ENCODE measurements at regions not wholly inside any gene's neighbourhood (a gene's known extent, or its start where the extent isn't known, plus 50 kb on each side); places are given as distances from the start of the nearest gene placed in this dataset.
"Not testable (repeated sequence)": the region's sequence is repeated elsewhere in the genome, so short reads cannot be mapped to it uniquely, and the experiment has no call there.

- DNase-seq (ENCODE audit: low read depth, low spot score) = no peak
Measured at GRCh38 chr14:46451800-46452199, 199.8 kb downstream of the RPL10L start.

GRCh38 chr14:46444666-46445065 is 206.9 kb downstream of the RPL10L start:
- no peak overlapping the region for H3K27ac ChIP-seq
- DNase-seq (ENCODE audit: low read depth, low spot score) = no peak

More at GRCh38 chr14:46451800-46452199, 199.8 kb downstream of the RPL10L start:
- H3K27ac ChIP-seq = no peak overlapping the region

GRCh38 chr14:46433381-46433780 is 218.2 kb downstream of the RPL10L start:
- no peak for DNase-seq (ENCODE audit: low read depth, low spot score)
- H3K27ac ChIP-seq = no peak overlapping the region

GRCh38 chr14:46432516-46432915 is 219.1 kb downstream of the RPL10L start:
- no peak for DNase-seq (ENCODE audit: low read depth, low spot score)
- no peak overlapping the region for H3K27ac ChIP-seq

- H3K27ac ChIP-seq = no peak overlapping the region
- DNase-seq (ENCODE audit: low read depth, low spot score) = no peak
Measured at GRCh38 chr14:46417066-46417465, 234.5 kb downstream of the RPL10L start.

GRCh38 chr14:46404865-46405811 is 246.4 kb downstream of the RPL10L start:
- DNase-seq (ENCODE audit: low read depth, low spot score) = no peak
- H3K27ac ChIP-seq = no peak overlapping the region

GRCh38 chr14:46402001-46402690 is 249.4 kb downstream of the RPL10L start:
- not testable (repeated sequence) for H3K27ac ChIP-seq; DNase-seq (ENCODE audit: low read depth, low spot score)

- H3K27ac ChIP-seq = no peak overlapping the region
- DNase-seq (ENCODE audit: low read depth, low spot score) = no peak
Measured at GRCh38 chr14:46401066-46401465, 250.5 kb downstream of the RPL10L start.

GRCh38 chr14:46399049-46399448 is 252.5 kb downstream of the RPL10L start:
- no peak for DNase-seq (ENCODE audit: low read depth, low spot score)
- H3K27ac ChIP-seq = no peak overlapping the region

- no peak overlapping the region for H3K27ac ChIP-seq
Measured at GRCh38 chr14:46384611-46385010, 267.0 kb downstream of the RPL10L start.

GRCh38 chr14:46381674-46382073 is 269.9 kb downstream of the RPL10L start:
- DNase-seq (ENCODE audit: low read depth, low spot score) = no peak
- no peak overlapping the region for H3K27ac ChIP-seq

More at GRCh38 chr14:46384611-46385010, 267.0 kb downstream of the RPL10L start:
- no peak for DNase-seq (ENCODE audit: low read depth, low spot score)

GRCh38 chr14:46378248-46378647 is 273.3 kb downstream of the RPL10L start:
- DNase-seq (ENCODE audit: low read depth, low spot score) = no peak
- no peak overlapping the region for H3K27ac ChIP-seq

GRCh38 chr14:46377305-46377704 is 274.3 kb downstream of the RPL10L start:
- no peak for DNase-seq (ENCODE audit: low read depth, low spot score)
- H3K27ac ChIP-seq = no peak overlapping the region

GRCh38 chr14:46369391-46369790 is 282.2 kb downstream of the RPL10L start:
- H3K27ac ChIP-seq = no peak overlapping the region
- DNase-seq (ENCODE audit: low read depth, low spot score) = no peak

GRCh38 chr14:46368275-46368674 is 283.3 kb downstream of the RPL10L start:
- no peak overlapping the region for H3K27ac ChIP-seq
- DNase-seq (ENCODE audit: low read depth, low spot score) = no peak

GRCh38 chr14:46352844-46353243 is 298.7 kb downstream of the RPL10L start:
- no peak for DNase-seq (ENCODE audit: low read depth, low spot score)
- H3K27ac ChIP-seq = no peak overlapping the region

- no peak for DNase-seq (ENCODE audit: low read depth, low spot score)
- no peak overlapping the region for H3K27ac ChIP-seq
Measured at GRCh38 chr14:46344327-46344937, 307.1 kb downstream of the RPL10L start.

- no peak overlapping the region for H3K27ac ChIP-seq
Measured at GRCh38 chr14:46325777-46326176, 325.8 kb downstream of the RPL10L start.

GRCh38 chr14:46325157-46325556 is 326.4 kb downstream of the RPL10L start:
- no peak for DNase-seq (ENCODE audit: low read depth, low spot score)
- H3K27ac ChIP-seq = no peak overlapping the region

More at GRCh38 chr14:46325777-46326176, 325.8 kb downstream of the RPL10L start:
- DNase-seq (ENCODE audit: low read depth, low spot score) = no peak

- no peak overlapping the region for H3K27ac ChIP-seq
- no peak for DNase-seq (ENCODE audit: low read depth, low spot score)
Measured at GRCh38 chr14:46323404-46323762, 328.2 kb downstream of the RPL10L start.

Data from epithelial cell of prostate (primary cell).